GM13976 (cell line): ENCODE measurements at regions not wholly inside any gene's neighbourhood (a gene's known extent, or its start where the extent isn't known, plus 50 kb on each side); places are given as distances from the start of the nearest gene placed in this dataset.

Experiments used
- DNase-seq: peaks from one replicate; pipeline ENCODE4 v3.0.0; 2012; ENCODE audit warnings: low spot score
- CTCF ChIP-seq: IDR thresholded peaks from 2 replicates; pipeline ENCODE4 v1.5.1; 2012; ENCODE audit warnings: borderline replicate concordance, mild to moderate bottlenecking; ENCODE audit not compliant: insufficient read depth; ENCODE audit errors: extremely low read depth, missing control alignments, control extremely low read depth
- in situ Hi-C: fragments of 300-500 bp; cut with MboI; formaldehyde crosslinking; loops from one replicate; pipeline ENCODE4 v1.12.0; 2022; ENCODE audit warnings: low sequenced_read_pairs, mixed read lengths, inconsistent platforms; ENCODE audit not compliant: unreplicated experiment

DNA sequence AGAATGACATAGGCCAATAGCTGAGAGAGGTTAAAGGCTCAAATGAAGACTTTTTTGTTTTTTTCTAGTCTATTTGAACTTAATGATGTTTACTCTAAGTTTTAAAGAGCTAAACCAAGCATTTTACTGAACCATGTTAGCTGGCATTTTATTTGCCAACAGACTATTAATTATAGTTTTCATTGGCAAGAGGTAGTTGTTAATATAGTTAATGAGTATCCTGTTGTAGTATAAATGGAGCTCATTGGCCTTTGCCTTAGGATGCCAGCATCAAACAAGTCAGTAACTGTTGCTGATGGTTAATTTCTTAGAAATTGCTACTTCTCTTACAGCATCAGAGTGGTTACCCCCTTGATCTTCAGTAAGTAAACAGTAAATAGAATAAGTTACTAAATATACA, 339.0 kb upstream of the B3GALT2 start:
- in situ Hi-C loops, result no loop called here
- TF ChIP-seq CTCF, result no peak
- no peak for DNase-seq

- in situ Hi-C loops, result no loop called here
- no peak for TF ChIP-seq CTCF
- no peak for DNase-seq
These were observed 338.2 kb upstream of the B3GALT2 start for GRCh38 chr1:193524616-193525015.

GRCh38 chr1:193524021-193524420, 337.6 kb upstream of the B3GALT2 start:
- in situ Hi-C loops, result no loop called here
- no peak for TF ChIP-seq CTCF
- no peak for DNase-seq

DNA sequence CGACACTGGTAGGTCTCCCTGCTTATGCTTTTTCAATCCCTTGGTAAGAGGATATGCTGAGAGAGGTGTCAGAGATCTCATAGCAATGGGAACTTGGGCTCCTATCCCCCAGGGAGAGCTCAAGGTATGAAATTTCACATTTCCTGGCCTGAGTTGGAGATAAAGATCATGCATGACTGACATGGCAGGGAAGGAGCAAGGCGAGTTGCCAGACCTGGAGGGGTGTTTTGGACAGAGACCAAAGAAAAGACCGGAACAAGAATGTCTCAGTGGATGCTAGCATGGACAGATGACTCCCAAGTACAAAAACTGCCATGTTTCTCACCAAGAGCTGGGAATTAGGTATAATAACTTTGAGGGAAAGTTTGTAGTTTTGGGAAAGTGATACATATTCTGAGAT, 334.1 kb upstream of the B3GALT2 start:
- DNase-seq, result no peak
- in situ Hi-C loops, result no loop called here
- no peak for TF ChIP-seq CTCF

GRCh38 chr1:193519922-193520321, 333.5 kb upstream of the B3GALT2 start:
- in situ Hi-C loops, result no loop called here
- DNase-seq, result no peak
- TF ChIP-seq CTCF, result no peak

DNA sequence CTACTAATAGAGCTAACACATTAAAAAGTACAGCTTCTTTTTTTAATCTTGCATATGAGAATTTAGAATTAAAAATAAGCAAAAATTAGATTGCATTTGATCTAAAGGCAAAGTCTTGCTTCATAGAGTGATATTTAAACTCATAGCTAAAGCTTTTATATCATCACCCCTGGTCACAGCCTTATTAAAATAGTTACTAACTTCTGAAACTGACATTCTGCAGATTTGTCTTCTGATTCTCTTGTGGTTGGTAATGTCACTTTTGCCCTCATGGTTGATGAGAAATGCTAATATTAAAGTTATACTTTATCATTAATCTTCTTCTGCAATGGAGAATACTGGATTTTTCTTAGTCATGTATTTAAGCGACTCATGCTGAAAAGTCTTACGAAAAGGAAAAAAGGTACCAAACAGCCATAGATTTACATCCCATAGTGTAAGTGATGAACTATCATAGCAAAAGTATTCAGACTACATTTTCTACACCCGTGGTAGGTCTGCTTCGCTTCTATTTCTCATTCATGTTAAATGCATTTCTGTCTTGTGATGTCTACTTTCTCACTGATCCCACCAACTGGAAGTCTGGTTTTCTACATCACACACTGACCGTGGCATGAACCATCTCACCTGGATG, 330.5 kb upstream of the B3GALT2 start:
- TF ChIP-seq CTCF, result no peak
- no peak for DNase-seq
- in situ Hi-C loops, result no loop called here

- no peak for TF ChIP-seq CTCF
- in situ Hi-C loops, result no loop called here
- DNase-seq, result no peak
These were observed 328.0 kb upstream of the B3GALT2 start for GRCh38 chr1:193514397-193514796.
